ENCODE measurements at regions not wholly inside any gene's neighbourhood (a gene's known extent, or its start where the extent isn't known, plus 50 kb on each side); places are given as distances from the start of the nearest gene placed in this dataset.
"Not testable (repeated sequence)": the region's sequence is repeated elsewhere in the genome, so short reads cannot be mapped to it uniquely, and the experiment has no call there.

DNA sequence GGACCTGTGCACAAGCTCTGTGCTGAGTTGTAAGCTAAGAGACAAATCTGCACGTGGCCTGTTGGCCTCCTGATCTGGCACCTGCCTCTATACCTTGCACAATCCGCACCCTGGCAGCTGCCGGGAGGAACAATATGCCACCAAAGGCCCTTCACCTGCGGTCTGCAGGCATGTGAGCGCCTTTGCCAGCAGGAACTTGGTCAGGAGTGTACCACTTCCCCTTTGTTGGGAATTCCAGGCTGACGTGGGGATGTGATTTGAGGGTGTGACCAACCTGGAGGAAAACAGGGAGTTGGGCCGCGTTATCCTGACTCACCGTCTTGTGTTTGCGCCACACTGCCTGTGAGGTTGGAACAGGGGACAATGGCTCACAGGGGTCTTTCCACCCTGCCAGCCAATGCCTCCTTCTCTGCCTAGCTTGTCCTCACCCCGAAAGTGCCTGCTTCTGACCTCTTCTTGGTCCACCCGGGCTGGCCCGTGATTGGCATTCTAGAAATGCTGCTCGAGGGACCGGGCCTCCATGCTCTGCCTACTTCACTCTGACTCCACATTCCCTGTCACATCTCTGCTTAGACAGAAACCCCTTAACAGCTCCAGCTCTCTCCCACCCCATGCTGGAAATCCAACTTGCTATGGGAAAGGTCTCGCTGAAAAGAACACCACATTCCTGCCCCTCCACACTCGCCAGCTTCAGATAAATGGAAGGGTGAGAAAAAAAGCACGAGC, 67.1 kb upstream of the MAP4K4 start:
- no peaks in the 10 kb centered on the region for H3K27me3 ChIP-seq
- H3K9me3 ChIP-seq: no peaks in the 10 kb centered on the region
- TF ChIP-seq CTCF (IDR thresholded peaks at IDR 0.05): no peak
- DNase-seq (no peak), ATAC-seq (peak in 1 of 4 donors; percentile 60), FAIRE-seq (no peak)
- no peaks in the 10 kb centered on the region for H3K4me1 ChIP-seq
- intact Hi-C loops (cut with DNase I): no loop called here
- 84 to 85% methylated on average over 18 of the region's 18 CpGs for WGBS, 2 donors
- H3K36me3 ChIP-seq: no peaks in the 10 kb centered on the region
- H3K27ac ChIP-seq: no peak overlapping the region
- H3K4me3 ChIP-seq: no peak overlapping the region

GRCh38 chr2:101628030-101628392, 69.5 kb upstream of the MAP4K4 start:
- no peak for DNase-seq
- WGBS, 2 donors: 93 to 96% methylated on average over 13 of the region's 16 CpGs
- intact Hi-C loops (cut with DNase I): no loop called here
- Histone ChIP-seq H3K27me3 (no peaks in the 10 kb centered on the region), H3K27ac (no peak overlapping the region), H3K4me3 (no peak overlapping the region), H3K36me3 (no peaks in the 10 kb centered on the region), H3K4me1 (no peaks in the 10 kb centered on the region), H3K9me3 (no peaks in the 10 kb centered on the region)
- no peak for TF ChIP-seq CTCF (IDR thresholded peaks at IDR 0.05)
- FAIRE-seq: no peak
- no peak for ATAC-seq

- ATAC-seq (no peak), FAIRE-seq (no peak), DNase-seq (no peak)
- WGBS, 2 donors: 85 to 89% methylated on average over 14 of the region's 14 CpGs
- H3K9me3 ChIP-seq: no peaks in the 10 kb centered on the region
- no peak overlapping the region for H3K4me3 ChIP-seq
- H3K27ac ChIP-seq: no peak overlapping the region
- intact Hi-C loops (cut with DNase I): no loop called here
- H3K36me3 ChIP-seq: no peaks in the 10 kb centered on the region
- no peaks in the 10 kb centered on the region for H3K4me1 ChIP-seq
- no peak for TF ChIP-seq CTCF (IDR thresholded peaks at IDR 0.05)
- H3K27me3 ChIP-seq: no peaks in the 10 kb centered on the region
Observed at GRCh38 chr2:101627285-101628029, 70.0 kb upstream of the MAP4K4 start.

DNA sequence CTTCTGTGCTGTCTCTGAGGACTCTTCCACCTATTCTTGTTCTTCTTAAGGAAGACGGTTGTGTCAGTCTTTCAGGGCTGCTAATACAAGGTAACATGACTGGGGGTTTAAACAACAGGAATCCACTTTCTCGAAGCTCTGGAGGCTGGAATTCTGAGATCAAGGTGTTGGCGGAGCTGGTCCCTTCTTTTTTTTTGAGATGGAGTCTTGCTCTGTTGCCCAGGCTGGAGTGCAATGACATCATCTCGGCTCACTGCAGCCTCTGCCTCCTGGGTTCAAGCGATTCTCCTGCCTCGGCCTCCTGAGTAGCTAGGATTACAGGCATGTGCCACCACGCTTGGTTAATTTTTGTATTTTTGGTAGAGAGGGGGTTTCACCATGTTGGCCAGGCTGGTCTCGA, 71.7 kb upstream of the MAP4K4 start:
- not testable (repeated sequence) for DNase-seq, H3K27me3 ChIP-seq, FAIRE-seq

GRCh38 chr2:101625387-101625786, 72.1 kb upstream of the MAP4K4 start:
- Histone ChIP-seq H3K4me1 (no peaks in the 10 kb centered on the region), H3K4me3 (no peak overlapping the region), H3K27me3 (no peaks in the 10 kb centered on the region), H3K9me3 (no peaks in the 10 kb centered on the region), H3K36me3 (no peaks in the 10 kb centered on the region), H3K27ac (no peak overlapping the region)
- TF ChIP-seq CTCF (IDR thresholded peaks at IDR 0.05): no peak
- DNase-seq (no peak), ATAC-seq (no peak), FAIRE-seq (no peak)
- intact Hi-C loops (cut with DNase I): no loop called here
- WGBS, 2 donors: 84 to 88% methylated on average over 7 of the region's 7 CpGs

More for the DNA sequence above, 71.7 kb upstream of the MAP4K4 start:
- H3K9me3 ChIP-seq; ATAC-seq; intact Hi-C loops (cut with DNase I); H3K27ac ChIP-seq; H3K4me1 ChIP-seq; H3K36me3 ChIP-seq; H3K4me3 ChIP-seq: not testable (repeated sequence)
- WGBS, 2 donors: 88 to 97% methylated on average over 8 of the region's 8 CpGs
